ENCODE measurements at regions not wholly inside any gene's neighbourhood (a gene's known extent, or its start where the extent isn't known, plus 50 kb on each side); places are given as distances from the start of the nearest gene placed in this dataset.
"Not testable (repeated sequence)": the region's sequence is repeated elsewhere in the genome, so short reads cannot be mapped to it uniquely, and the experiment has no call there.

- no peak for DNase-seq
Measured at GRCh38 chr2:9708683-9709538, 78.1 kb upstream of the YWHAQ start.

GRCh38 chr2:9709539-9710285 lies 78.9 kb upstream of the YWHAQ start:
- DNase-seq, result no peak

- no peak for DNase-seq
Measured at GRCh38 chr2:9710311-9710710, 79.5 kb upstream of the YWHAQ start.

GRCh38 chr2:9712263-9712662 lies 81.5 kb upstream of the YWHAQ start:
- DNase-seq, result no peak

- no peak for DNase-seq
Measured at GRCh38 chr2:9714630-9715214, 83.9 kb upstream of the YWHAQ start.

GRCh38 chr2:9715238-9715637 lies 84.4 kb upstream of the YWHAQ start:
- DNase-seq, result no peak

GRCh38 chr2:9717886-9718451 lies 87.2 kb upstream of the YWHAQ start:
- no peak for DNase-seq

GRCh38 chr2:9720352-9721093 lies 89.7 kb upstream of the YWHAQ start:
- no peak for DNase-seq

- no peak for DNase-seq
Measured at GRCh38 chr2:9721344-9721743, 90.5 kb upstream of the YWHAQ start.

- no peak for DNase-seq
Measured at GRCh38 chr2:9722451-9722850, 91.7 kb upstream of the YWHAQ start.

- no peak for DNase-seq
Measured at GRCh38 chr2:9724565-9724964, 93.8 kb upstream of the YWHAQ start.

GRCh38 chr2:9725106-9725505 lies 94.3 kb upstream of the YWHAQ start:
- DNase-seq, result no peak

- DNase-seq, result not testable (repeated sequence)
Measured at GRCh38 chr2:9726016-9726415, 95.2 kb upstream of the YWHAQ start.

- not testable (repeated sequence) for DNase-seq
Measured at GRCh38 chr2:9730523-9730922, 99.7 kb upstream of the YWHAQ start.

- no peak for DNase-seq
Measured at GRCh38 chr2:9732824-9733223, 102.0 kb upstream of the YWHAQ start.

- no peak for DNase-seq
Measured at GRCh38 chr2:9734308-9734707, 103.5 kb upstream of the YWHAQ start.

GRCh38 chr2:9735335-9735734 lies 104.5 kb upstream of the YWHAQ start:
- no peak for DNase-seq

GRCh38 chr2:9736021-9736420 lies 105.2 kb upstream of the YWHAQ start:
- DNase-seq, result no peak

- DNase-seq, result no peak
Measured at GRCh38 chr2:9737053-9737875, 106.0 kb upstream of the TAF1B start.

GRCh38 chr2:9738062-9738461 lies 105.2 kb upstream of the TAF1B start:
- DNase-seq, result no peak

- DNase-seq, result no peak
Measured at GRCh38 chr2:9738535-9739496, 104.5 kb upstream of the TAF1B start.
